ENCODE measurements at regions not wholly inside any gene's neighbourhood (a gene's known extent, or its start where the extent isn't known, plus 50 kb on each side); places are given as distances from the start of the nearest gene placed in this dataset.

GRCh38 chr5:120043431-120043830, 414.1 kb downstream of the FAM170A start:
- H3K27me3 ChIP-seq (ENCODE audit: control insufficient read depth in 1 of 2, insufficient read depth in 2 of 2, low read length in 2 of 2) = no peaks in the 10 kb centered on the region
- CTCF ChIA-PET = no interaction called here
- H3K9me3 Mint-ChIP-seq = no peaks in the 10 kb centered on the region
- no peaks in the 10 kb centered on the region for H3K4me1 Mint-ChIP-seq (ENCODE audit: low read depth)
- H3K27ac Mint-ChIP-seq = no peak overlapping the region
- no peak overlapping the region for H3K4me3 ChIP-seq (ENCODE audit: low read length)
- no peaks in the 10 kb centered on the region for H3K27me3 Mint-ChIP-seq
- intact Hi-C loops (cut with DNase I, micrococcal nuclease) = no loop called here
- ATAC-seq (ENCODE audit: poor library complexity) (no peak), DNase-seq (no peak)
- no peaks in the 10 kb centered on the region for H3K9me3 ChIP-seq (ENCODE audit: control insufficient read depth in 1 of 2, insufficient read depth in 1 of 2, low read length in 2 of 2)
- no peak for TF ChIP-seq CTCF (IDR thresholded peaks at IDR 0.05)
- H3K27ac ChIP-seq (ENCODE audit: low read depth in 1 of 2, low read length in 2 of 2) = no peak overlapping the region
- no peaks in the 10 kb centered on the region for H3K36me3 ChIP-seq (ENCODE audit: insufficient read depth, low read length)
- H3K4me3 Mint-ChIP-seq = no peak overlapping the region
- POLR2A ChIA-PET = no interaction called here
- H3K4me1 ChIP-seq (ENCODE audit: insufficient read depth, low read length) = no peaks in the 10 kb centered on the region
- H3K36me3 Mint-ChIP-seq (ENCODE audit: low read depth) = no peaks in the 10 kb centered on the region

- no peak for ATAC-seq (ENCODE audit: poor library complexity)
- H3K9me3 ChIP-seq (ENCODE audit: control insufficient read depth in 1 of 2, insufficient read depth in 1 of 2, low read length in 2 of 2) = no peaks in the 10 kb centered on the region
- intact Hi-C loops (cut with DNase I, micrococcal nuclease) = no loop called here
- no peak overlapping the region for H3K27ac ChIP-seq (ENCODE audit: low read depth in 1 of 2, low read length in 2 of 2)
- H3K4me1 ChIP-seq (ENCODE audit: insufficient read depth, low read length) = no peaks in the 10 kb centered on the region
- no peaks in the 10 kb centered on the region for H3K36me3 ChIP-seq (ENCODE audit: insufficient read depth, low read length)
- H3K27me3 ChIP-seq (ENCODE audit: control insufficient read depth in 1 of 2, insufficient read depth in 2 of 2, low read length in 2 of 2) = no peaks in the 10 kb centered on the region
- no peaks in the 10 kb centered on the region for H3K36me3 Mint-ChIP-seq (ENCODE audit: low read depth)
- no peaks in the 10 kb centered on the region for H3K4me1 Mint-ChIP-seq (ENCODE audit: low read depth)
- H3K27me3 Mint-ChIP-seq = no peaks in the 10 kb centered on the region
- DNase-seq = no peak
- no peak overlapping the region for H3K4me3 Mint-ChIP-seq
- no peak overlapping the region for H3K4me3 ChIP-seq (ENCODE audit: low read length)
- no peak for TF ChIP-seq CTCF (IDR thresholded peaks at IDR 0.05)
- no peaks in the 10 kb centered on the region for H3K9me3 Mint-ChIP-seq
- ChIA-PET POLR2A (no interaction called here), CTCF (no interaction called here)
- H3K27ac Mint-ChIP-seq = no peak overlapping the region
These were observed 410.9 kb upstream of the PRR16 start for GRCh38 chr5:120052916-120053828.

GRCh38 chr5:120053841-120054240, 410.3 kb upstream of the PRR16 start:
- Histone ChIP-seq H3K27me3 (ENCODE audit: control insufficient read depth in 1 of 2, insufficient read depth in 2 of 2, low read length in 2 of 2) (no peaks in the 10 kb centered on the region), H3K27ac (ENCODE audit: low read depth in 1 of 2, low read length in 2 of 2) (no peak overlapping the region), H3K4me3 (ENCODE audit: low read length) (no peak overlapping the region), H3K9me3 (ENCODE audit: control insufficient read depth in 1 of 2, insufficient read depth in 1 of 2, low read length in 2 of 2) (no peaks in the 10 kb centered on the region), H3K36me3 (ENCODE audit: insufficient read depth, low read length) (no peaks in the 10 kb centered on the region), H3K4me1 (ENCODE audit: insufficient read depth, low read length) (no peaks in the 10 kb centered on the region)
- ChIA-PET POLR2A (no interaction called here), CTCF (no interaction called here)
- ATAC-seq (ENCODE audit: poor library complexity) (no peak), DNase-seq (no peak)
- Mint-ChIP-seq H3K27me3 (no peaks in the 10 kb centered on the region), H3K9me3 (no peaks in the 10 kb centered on the region), H3K4me1 (ENCODE audit: low read depth) (no peaks in the 10 kb centered on the region), H3K27ac (no peak overlapping the region), H3K4me3 (no peak overlapping the region), H3K36me3 (ENCODE audit: low read depth) (no peaks in the 10 kb centered on the region)
- TF ChIP-seq CTCF (IDR thresholded peaks at IDR 0.05) = no peak
- intact Hi-C loops (cut with DNase I, micrococcal nuclease) = no loop called here

All from CD4-positive, alpha-beta T cell (primary cell).